Liver (tissue), 8 donors: ENCODE measurements at regions not wholly inside any gene's neighbourhood (a gene's known extent, or its start where the extent isn't known, plus 50 kb on each side); places are given as distances from the start of the nearest gene placed in this dataset.

Experiments used
- DNase-seq: peaks from one replicate; pipeline ENCODE4 v3.0.0-alpha.2; 2017; ENCODE audit warnings: low spot score
- H3K27ac ChIP-seq, 2 donors: one replicate each; pipeline ENCODE4 v1.7.0; 2013; ENCODE audit warnings: inconsistent platforms in 2 of 2, low read length in 2 of 2, control low read depth in 1 of 2, low read depth in 1 of 2, mild to moderate bottlenecking in 1 of 2
- H3K27me3 ChIP-seq, 4 donors: one replicate each; pipeline versions ENCODE4 v1.6.1 to v1.7.0; 2013; ENCODE audit warnings: low read length in 3 of 4, inconsistent platforms in 1 of 4, mild to moderate bottlenecking in 1 of 4, moderate library complexity in 1 of 4; ENCODE audit not compliant: control insufficient read depth in 4 of 4, insufficient read depth in 4 of 4
- H3K36me3 ChIP-seq, 4 donors: one replicate each; pipeline versions ENCODE4 v1.6.1 to v1.7.0; 2013; ENCODE audit warnings: low read length in 3 of 4, mild to moderate bottlenecking in 3 of 4, low read depth in 1 of 4, moderate library complexity in 1 of 4; ENCODE audit not compliant: control insufficient read depth in 4 of 4, insufficient read depth in 3 of 4
- H3K4me1 ChIP-seq, 4 donors: one replicate each; pipeline versions ENCODE4 v1.6.1 to v1.7.0; 2013; ENCODE audit warnings: low read length in 3 of 4, mild to moderate bottlenecking in 3 of 4, moderate library complexity in 1 of 4; ENCODE audit not compliant: control insufficient read depth in 4 of 4, insufficient read depth in 4 of 4
- H3K4me3 ChIP-seq, 3 donors: one replicate each; pipeline versions ENCODE4 v1.6.1 to v1.7.0; 2013; ENCODE audit warnings: low read length in 3 of 3, control low read depth in 1 of 3, low read depth in 1 of 3, mild to moderate bottlenecking in 1 of 3
- H3K9ac ChIP-seq, 2 donors: one replicate each; pipeline ENCODE4 v1.7.0; 2013; ENCODE audit warnings: low read length in 2 of 2, mild to moderate bottlenecking in 2 of 2, moderate library complexity in 2 of 2, control low read depth in 1 of 2, low read depth in 1 of 2
- H3K9me3 ChIP-seq, 4 donors: one replicate each; pipeline versions ENCODE4 v1.6.1 to v1.7.0; 2013; ENCODE audit warnings: low read length in 3 of 4; ENCODE audit not compliant: control insufficient read depth in 4 of 4
- CTCF ChIP-seq: fragments of 150-350 bp; IDR thresholded peaks from 2 replicates; pipeline ENCODE4 v1.5.1; 2017; ENCODE audit warnings: improper control_type of control experiment, low read depth, low read length; ENCODE audit not compliant: missing input control
- EGR1 ChIP-seq, 2 donors: IDR thresholded peaks; 2 replicates each; pipeline ENCODE4 v1.6.1; 2016 to 2018; ENCODE audit warnings: antibody characterized with exemption in 2 of 2, low read depth in 2 of 2
- FOXA1 ChIP-seq: IDR thresholded peaks from 2 replicates; pipeline ENCODE4 v1.6.1; 2016; ENCODE audit warnings: antibody characterized with exemption
- FOXA2 ChIP-seq: IDR thresholded peaks from 2 replicates; pipeline ENCODE4 v1.6.1; 2016; ENCODE audit warnings: antibody characterized with exemption
- GABPA ChIP-seq, 2 donors: IDR thresholded peaks in 1 of 2; conservative IDR thresholded peaks in 1 of 2; 2 replicates each; pipeline ENCODE4 v1.6.1; 2016; ENCODE audit warnings: antibody characterized with exemption in 2 of 2, mild to moderate bottlenecking in 1 of 2, moderate library complexity in 1 of 2
- HNF4A ChIP-seq, 2 donors: conservative IDR thresholded peaks; 2 replicates each; pipeline ENCODE4 v1.6.1; 2016; ENCODE audit warnings: antibody characterized with exemption in 2 of 2, mild to moderate bottlenecking in 2 of 2
- HNF4G ChIP-seq: IDR thresholded peaks from 2 replicates; pipeline ENCODE4 v1.6.1; 2016; ENCODE audit warnings: antibody characterized with exemption
- JUND ChIP-seq, 2 donors: IDR thresholded peaks; 2 replicates each; pipeline ENCODE4 v1.6.1; 2016; ENCODE audit warnings: antibody characterized with exemption in 2 of 2
- MAX ChIP-seq: IDR thresholded peaks from 2 replicates; pipeline ENCODE4 v1.6.1; 2016; ENCODE audit warnings: antibody characterized with exemption
- NR2F2 ChIP-seq: IDR thresholded peaks from 2 replicates; pipeline ENCODE4 v1.6.1; 2016; ENCODE audit warnings: antibody characterized with exemption
- RAD21 ChIP-seq, 2 donors: IDR thresholded peaks; 2 replicates each; pipeline ENCODE4 v1.6.1; 2016; ENCODE audit warnings: antibody characterized with exemption in 2 of 2, mild to moderate bottlenecking in 2 of 2
- REST ChIP-seq: IDR thresholded peaks from 2 replicates; pipeline ENCODE4 v1.6.1; 2016; ENCODE audit warnings: antibody characterized with exemption, mild to moderate bottlenecking
- RXRA ChIP-seq, 2 donors: IDR thresholded peaks; 2 replicates each; pipeline ENCODE4 v1.6.1; 2017 to 2018; ENCODE audit warnings: antibody characterized with exemption in 2 of 2, mild to moderate bottlenecking in 1 of 2
- SP1 ChIP-seq: IDR thresholded peaks from 2 replicates; pipeline ENCODE4 v1.6.1; 2018; ENCODE audit warnings: antibody characterized with exemption, mild to moderate bottlenecking
- TAF1 ChIP-seq: conservative IDR thresholded peaks from 2 replicates; pipeline ENCODE4 v1.6.1; 2016; ENCODE audit warnings: antibody characterized with exemption, mild to moderate bottlenecking
- YY1 ChIP-seq: IDR thresholded peaks from 2 replicates; pipeline ENCODE4 v1.6.1; 2016; ENCODE audit warnings: antibody characterized with exemption, mild to moderate bottlenecking
- ZBTB33 ChIP-seq: IDR thresholded peaks from 2 replicates; pipeline ENCODE4 v1.6.1; 2016; ENCODE audit warnings: antibody characterized with exemption
- WGBS: extraction: QIAGEN DNeasy Blood & Tissue Kit; methylation state at CpG from one replicate; pipeline ENCODE4 v1.1.7; 2013; 5-methylcytosine and 5-hydroxymethylcytosine counted together
- donor health status: healthy.
- donor health status: healthy.
- donor health status: healthy.
- donor health status: healthy.
- donor health status: healthy.

- Histone ChIP-seq H3K27ac (no peak overlapping the region), H3K36me3 (no peaks in the 10 kb centered on the region), H3K4me3 (no peak overlapping the region), H3K4me1 (no peaks in the 10 kb centered on the region), H3K9ac (no peak overlapping the region), H3K9me3 (no peaks in the 10 kb centered on the region), H3K27me3 (no peaks in the 10 kb centered on the region)
- DNase-seq, result no peak
- 77% methylated on average over 2 of the region's 2 CpGs for WGBS
- no peak for TF ChIP-seq REST
- no peak for TF ChIP-seq MAX
- TF ChIP-seq FOXA1, result no peak
- TF ChIP-seq FOXA2, result no peak
- TF ChIP-seq JUND (IDR thresholded peaks at IDR 0.05), result no peak
- TF ChIP-seq RXRA (IDR thresholded peaks at IDR 0.05), result no peak
- no peak for TF ChIP-seq TAF1
- no peak for TF ChIP-seq NR2F2
- no peak for TF ChIP-seq ZBTB33
- TF ChIP-seq SP1, result no peak
- TF ChIP-seq RAD21 (IDR thresholded peaks at IDR 0.05), result no peak
- TF ChIP-seq HNF4A (conservative IDR thresholded peaks at IDR 0.05), result no peak
- no peak for TF ChIP-seq GABPA (IDR thresholded peaks at IDR 0.05 in 1 of 2, conservative IDR thresholded peaks at IDR 0.05 in 1 of 2)
- no peak for TF ChIP-seq CTCF
- TF ChIP-seq HNF4G, result no peak
- no peak for TF ChIP-seq YY1
Measured at GRCh38 chr5:143987264-143987663, 175.3 kb downstream of the HMHB1 start.

- no peak overlapping the region for H3K27ac ChIP-seq
- no peak overlapping the region for H3K4me3 ChIP-seq
- no peak overlapping the region for H3K9ac ChIP-seq
- WGBS, result 60% methylated on average over 3 of the region's 3 CpGs
- no peaks in the 10 kb centered on the region for H3K27me3 ChIP-seq
- no peaks in the 10 kb centered on the region for H3K36me3 ChIP-seq
- H3K4me1 ChIP-seq, result no peaks in the 10 kb centered on the region
- TF ChIP-seq GABPA (IDR thresholded peaks at IDR 0.05 in 1 of 2, conservative IDR thresholded peaks at IDR 0.05 in 1 of 2), result no peak
- no peak for TF ChIP-seq FOXA2
- no peak for TF ChIP-seq RXRA (IDR thresholded peaks at IDR 0.05)
- TF ChIP-seq EGR1 (IDR thresholded peaks at IDR 0.05; ENCODE audit: low read depth in 2 of 2), result no peak
- no peak for TF ChIP-seq HNF4A (conservative IDR thresholded peaks at IDR 0.05)
- no peak for TF ChIP-seq SP1
- no peak for TF ChIP-seq FOXA1
- no peak for TF ChIP-seq YY1
- TF ChIP-seq MAX, result no peak
- H3K9me3 ChIP-seq, result no peaks in the 10 kb centered on the region
- DNase-seq, result no peak
Measured at GRCh38 chr5:143987751-143988560, 176.0 kb downstream of the HMHB1 start.
